D721Med (cell line): ENCODE measurements at regions not wholly inside any gene's neighbourhood (a gene's known extent, or its start where the extent isn't known, plus 50 kb on each side); places are given as distances from the start of the nearest gene placed in this dataset.
A peak's percentile ranks its signal among the peaks of the same experiment; 100 is the strongest.

ENCODE experiments used
- DNase-seq: peaks from one replicate; pipeline ENCODE4 v3.0.0; 2011; ENCODE audit warnings: low spot score; ENCODE audit not compliant: insufficient read length
- FAIRE-seq: peaks from 2 replicates; lab custom pipeline; 2011; peaks lifted over from hg19 to GRCh38; lab: Jason Lieb, UNC
- CTCF ChIP-seq: IDR thresholded peaks from 2 replicates; pipeline ENCODE4 v1.5.1; 2012; ENCODE audit warnings: mild to moderate bottlenecking, control low read depth; ENCODE audit not compliant: insufficient read depth; ENCODE audit errors: missing control alignments

- no peak for FAIRE-seq
These were observed 172.1 kb upstream of the GGTLC1 start for GRCh38 chr20:24160563-24161281.

GRCh38 chr20:24158281-24158680, 169.7 kb upstream of the GGTLC1 start:
- no peak for TF ChIP-seq CTCF
- DNase-seq (no peak), FAIRE-seq (no peak)

More at GRCh38 chr20:24160563-24161281, 172.1 kb upstream of the GGTLC1 start:
- DNase-seq: no peak
- peak; percentile 81 for TF ChIP-seq CTCF

- TF ChIP-seq CTCF: no peak
- FAIRE-seq (no peak), DNase-seq (no peak)
These were observed 168.6 kb upstream of the GGTLC1 start for GRCh38 chr20:24157213-24157612.

GRCh38 chr20:24153101-24154040, 164.8 kb upstream of the GGTLC1 start:
- TF ChIP-seq CTCF: no peak
- FAIRE-seq (no peak), DNase-seq (no peak)

- DNase-seq (no peak), FAIRE-seq (no peak)
These were observed 163.2 kb upstream of the GGTLC1 start for GRCh38 chr20:24151621-24152294.

GRCh38 chr20:24150406-24150805, 161.8 kb upstream of the GGTLC1 start:
- DNase-seq (no peak), FAIRE-seq (no peak)
- no peak for TF ChIP-seq CTCF

More at GRCh38 chr20:24151621-24152294, 163.2 kb upstream of the GGTLC1 start:
- no peak for TF ChIP-seq CTCF
